ENCODE measurements at regions not wholly inside any gene's neighbourhood (a gene's known extent, or its start where the extent isn't known, plus 50 kb on each side); places are given as distances from the start of the nearest gene placed in this dataset.

- TF ChIP-seq POLR2AphosphoS5 (IDR thresholded peaks at IDR 0.05; ENCODE audit: low read depth, low read length) (no peak), SIN3A (IDR thresholded peaks at IDR 0.05; ENCODE audit: borderline replicate concordance, insufficient read depth, low read depth, low read length) (no peak), TCF7L2 (IDR thresholded peaks at IDR 0.05; ENCODE audit: low read depth, low read length) (no peak)
- TF ChIP-seq, protein P1, sequence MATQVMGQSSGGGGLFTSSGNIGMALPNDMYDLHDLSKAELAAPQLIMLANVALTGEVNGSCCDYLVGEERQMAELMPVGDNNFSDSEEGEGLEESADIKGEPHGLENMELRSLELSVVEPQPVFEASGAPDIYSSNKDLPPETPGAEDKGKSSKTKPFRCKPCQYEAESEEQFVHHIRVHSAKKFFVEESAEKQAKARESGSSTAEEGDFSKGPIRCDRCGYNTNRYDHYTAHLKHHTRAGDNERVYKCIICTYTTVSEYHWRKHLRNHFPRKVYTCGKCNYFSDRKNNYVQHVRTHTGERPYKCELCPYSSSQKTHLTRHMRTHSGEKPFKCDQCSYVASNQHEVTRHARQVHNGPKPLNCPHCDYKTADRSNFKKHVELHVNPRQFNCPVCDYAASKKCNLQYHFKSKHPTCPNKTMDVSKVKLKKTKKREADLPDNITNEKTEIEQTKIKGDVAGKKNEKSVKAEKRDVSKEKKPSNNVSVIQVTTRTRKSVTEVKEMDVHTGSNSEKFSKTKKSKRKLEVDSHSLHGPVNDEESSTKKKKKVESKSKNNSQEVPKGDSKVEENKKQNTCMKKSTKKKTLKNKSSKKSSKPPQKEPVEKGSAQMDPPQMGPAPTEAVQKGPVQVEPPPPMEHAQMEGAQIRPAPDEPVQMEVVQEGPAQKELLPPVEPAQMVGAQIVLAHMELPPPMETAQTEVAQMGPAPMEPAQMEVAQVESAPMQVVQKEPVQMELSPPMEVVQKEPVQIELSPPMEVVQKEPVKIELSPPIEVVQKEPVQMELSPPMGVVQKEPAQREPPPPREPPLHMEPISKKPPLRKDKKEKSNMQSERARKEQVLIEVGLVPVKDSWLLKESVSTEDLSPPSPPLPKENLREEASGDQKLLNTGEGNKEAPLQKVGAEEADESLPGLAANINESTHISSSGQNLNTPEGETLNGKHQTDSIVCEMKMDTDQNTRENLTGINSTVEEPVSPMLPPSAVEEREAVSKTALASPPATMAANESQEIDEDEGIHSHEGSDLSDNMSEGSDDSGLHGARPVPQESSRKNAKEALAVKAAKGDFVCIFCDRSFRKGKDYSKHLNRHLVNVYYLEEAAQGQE (IDR thresholded peaks at IDR 0.05; ENCODE audit: insufficient read depth in 1 of 2, low read depth in 2 of 2, low read length in 1 of 2): no peak
- TF ChIP-seq, protein P2, sequence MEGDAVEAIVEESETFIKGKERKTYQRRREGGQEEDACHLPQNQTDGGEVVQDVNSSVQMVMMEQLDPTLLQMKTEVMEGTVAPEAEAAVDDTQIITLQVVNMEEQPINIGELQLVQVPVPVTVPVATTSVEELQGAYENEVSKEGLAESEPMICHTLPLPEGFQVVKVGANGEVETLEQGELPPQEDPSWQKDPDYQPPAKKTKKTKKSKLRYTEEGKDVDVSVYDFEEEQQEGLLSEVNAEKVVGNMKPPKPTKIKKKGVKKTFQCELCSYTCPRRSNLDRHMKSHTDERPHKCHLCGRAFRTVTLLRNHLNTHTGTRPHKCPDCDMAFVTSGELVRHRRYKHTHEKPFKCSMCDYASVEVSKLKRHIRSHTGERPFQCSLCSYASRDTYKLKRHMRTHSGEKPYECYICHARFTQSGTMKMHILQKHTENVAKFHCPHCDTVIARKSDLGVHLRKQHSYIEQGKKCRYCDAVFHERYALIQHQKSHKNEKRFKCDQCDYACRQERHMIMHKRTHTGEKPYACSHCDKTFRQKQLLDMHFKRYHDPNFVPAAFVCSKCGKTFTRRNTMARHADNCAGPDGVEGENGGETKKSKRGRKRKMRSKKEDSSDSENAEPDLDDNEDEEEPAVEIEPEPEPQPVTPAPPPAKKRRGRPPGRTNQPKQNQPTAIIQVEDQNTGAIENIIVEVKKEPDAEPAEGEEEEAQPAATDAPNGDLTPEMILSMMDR (IDR thresholded peaks at IDR 0.05): no peak
- no peaks in the 10 kb centered on the region for H3K36me3 ChIP-seq (ENCODE audit: control insufficient read depth, insufficient read depth, low read length)
- no peaks in the 10 kb centered on the region for H3K9me3 ChIP-seq (ENCODE audit: control insufficient read depth, insufficient read depth, low read depth, low read length)
- ChIA-PET CTCF (no interaction called here), POLR2A (no interaction called here)
- in situ Hi-C loops (cut with HindIII; ENCODE audit: low pct_unique_long_range_greater_than_20kb, low sequenced_read_pairs): no loop called here
- H3K4me1 ChIP-seq (ENCODE audit: control insufficient read depth, insufficient read depth, low read length): no peaks in the 10 kb centered on the region
- no peak overlapping the region for H3K4me3 ChIP-seq (ENCODE audit: low read depth in 2 of 2, low read length in 2 of 2)
- intact Hi-C loops (cut with micrococcal nuclease; ENCODE audit: unreplicated experiment): no loop called here
- no peak for DNase-seq (ENCODE audit: low read depth, low spot score)
- BruUV-seq (replicated peaks): no TSS peak
- H3K27me3 ChIP-seq (ENCODE audit: control insufficient read depth, insufficient read depth, low read length): no peaks in the 10 kb centered on the region
- no peak overlapping the region for H3K27ac ChIP-seq (ENCODE audit: low read length)
- no peak for ATAC-seq
These were observed 114.5 kb upstream of the RBPJ start for GRCh38 chr4:26206339-26206738.

DNA sequence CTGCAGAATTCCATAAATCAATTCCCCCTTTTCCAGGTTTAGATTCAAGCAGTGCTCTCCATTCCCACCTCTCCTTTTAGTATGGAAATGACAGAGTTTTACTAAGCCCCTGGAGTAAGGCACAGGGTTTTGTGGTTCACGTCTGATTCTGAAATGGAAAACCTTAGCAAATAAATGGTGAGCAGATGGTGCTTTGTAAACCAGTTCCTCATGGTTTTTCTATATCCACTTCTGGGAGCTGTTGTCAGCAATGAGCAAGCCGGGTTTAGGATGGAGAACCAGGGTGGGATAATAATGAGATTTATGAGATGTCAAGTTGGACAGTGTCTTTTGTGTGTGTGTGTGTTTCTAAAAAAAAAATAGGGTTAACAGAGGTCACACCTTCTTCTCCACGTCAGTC lies 113.8 kb upstream of the RBPJ start:
- CTCF ChIA-PET: no interaction called here
- TF ChIP-seq TCF7L2 (IDR thresholded peaks at IDR 0.05; ENCODE audit: low read depth, low read length) (no peak), POLR2AphosphoS5 (IDR thresholded peaks at IDR 0.05; ENCODE audit: low read depth, low read length) (no peak), SIN3A (IDR thresholded peaks at IDR 0.05; ENCODE audit: borderline replicate concordance, insufficient read depth, low read depth, low read length) (no peak)
- TF ChIP-seq, protein P1 (IDR thresholded peaks at IDR 0.05; ENCODE audit: insufficient read depth in 1 of 2, low read depth in 2 of 2, low read length in 1 of 2): no peak
- TF ChIP-seq, protein P2 (IDR thresholded peaks at IDR 0.05): no peak
- Histone ChIP-seq H3K27ac (ENCODE audit: low read length) (no peak overlapping the region), H3K4me3 (ENCODE audit: low read depth in 2 of 2, low read length in 2 of 2) (no peak overlapping the region), H3K36me3 (ENCODE audit: control insufficient read depth, insufficient read depth, low read length) (no peaks in the 10 kb centered on the region), H3K27me3 (ENCODE audit: control insufficient read depth, insufficient read depth, low read length) (no peaks in the 10 kb centered on the region), H3K4me1 (ENCODE audit: control insufficient read depth, insufficient read depth, low read length) (no peaks in the 10 kb centered on the region), H3K9me3 (ENCODE audit: control insufficient read depth, insufficient read depth, low read depth, low read length) (no peaks in the 10 kb centered on the region)
- POLR2A ChIA-PET: no interaction called here
- no peak for ATAC-seq
- in situ Hi-C loops (cut with HindIII; ENCODE audit: low pct_unique_long_range_greater_than_20kb, low sequenced_read_pairs): no loop called here
- BruUV-seq (replicated peaks): no TSS peak
- DNase-seq (ENCODE audit: low read depth, low spot score): no peak
- intact Hi-C loops (cut with micrococcal nuclease; ENCODE audit: unreplicated experiment): no loop called here

Measured in Panc1 (cell line).